ENCODE measurements at regions not wholly inside any gene's neighbourhood (a gene's known extent, or its start where the extent isn't known, plus 50 kb on each side); places are given as distances from the start of the nearest gene placed in this dataset.
A peak's percentile ranks its signal among the peaks of the same experiment; 100 is the strongest.
"Not testable (repeated sequence)": the region's sequence is repeated elsewhere in the genome, so short reads cannot be mapped to it uniquely, and the experiment has no call there.

DNA sequence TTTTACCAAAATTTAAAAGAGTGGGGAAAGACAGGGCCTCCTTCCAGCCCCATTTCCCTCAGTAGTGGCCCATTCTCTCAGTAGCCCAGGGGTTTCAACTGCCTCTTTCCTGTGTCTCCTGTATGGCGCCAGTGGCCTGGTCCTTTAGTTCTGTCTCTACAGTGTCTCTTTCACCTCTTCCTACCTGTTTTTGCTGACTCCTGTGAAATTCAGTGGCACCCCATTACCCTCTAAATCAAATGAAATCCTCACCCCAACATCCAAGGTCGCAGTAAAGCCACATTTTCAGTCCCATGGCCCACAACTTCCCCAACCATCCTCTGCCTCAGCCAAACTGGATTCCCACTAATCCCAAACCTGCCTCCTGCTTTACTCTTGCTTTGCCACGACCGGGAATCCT lies 200.7 kb downstream of the IPMK start:
- DNase-seq = no peak

DNA sequence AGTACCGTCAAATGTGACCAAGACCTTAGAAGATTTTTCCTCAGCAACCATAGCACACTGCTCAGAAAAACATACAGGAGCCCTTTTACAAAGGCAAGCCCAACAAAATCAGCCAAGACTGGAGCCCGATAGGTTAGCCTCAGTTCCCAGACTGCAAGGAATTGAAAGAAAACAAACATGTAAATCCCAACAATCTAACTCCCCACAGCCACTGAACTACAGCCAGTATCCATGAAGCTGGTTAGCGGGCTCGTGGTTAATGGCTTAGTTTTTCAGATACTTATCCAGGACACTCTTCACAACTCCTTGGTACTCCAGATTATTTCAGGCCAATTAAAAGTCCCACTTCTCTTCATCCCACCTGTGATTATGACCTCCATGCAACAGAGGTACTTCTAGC lies 201.6 kb downstream of the IPMK start:
- DNase-seq = no peak

DNA sequence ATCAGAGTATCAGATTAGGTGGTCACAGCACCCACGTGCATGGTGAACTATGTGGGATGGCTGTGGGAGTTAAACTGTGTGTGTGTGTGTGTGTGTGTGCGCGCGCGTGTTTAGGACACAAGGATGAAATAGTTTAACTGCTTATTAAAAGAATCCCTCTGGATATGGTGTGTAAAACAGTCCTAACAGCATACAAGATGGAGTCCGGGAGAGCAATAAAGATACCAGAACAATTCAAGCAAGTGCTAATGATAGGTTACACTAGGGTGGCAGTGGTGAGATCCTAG lies 202.2 kb downstream of the IPMK start:
- no peak for DNase-seq

DNA sequence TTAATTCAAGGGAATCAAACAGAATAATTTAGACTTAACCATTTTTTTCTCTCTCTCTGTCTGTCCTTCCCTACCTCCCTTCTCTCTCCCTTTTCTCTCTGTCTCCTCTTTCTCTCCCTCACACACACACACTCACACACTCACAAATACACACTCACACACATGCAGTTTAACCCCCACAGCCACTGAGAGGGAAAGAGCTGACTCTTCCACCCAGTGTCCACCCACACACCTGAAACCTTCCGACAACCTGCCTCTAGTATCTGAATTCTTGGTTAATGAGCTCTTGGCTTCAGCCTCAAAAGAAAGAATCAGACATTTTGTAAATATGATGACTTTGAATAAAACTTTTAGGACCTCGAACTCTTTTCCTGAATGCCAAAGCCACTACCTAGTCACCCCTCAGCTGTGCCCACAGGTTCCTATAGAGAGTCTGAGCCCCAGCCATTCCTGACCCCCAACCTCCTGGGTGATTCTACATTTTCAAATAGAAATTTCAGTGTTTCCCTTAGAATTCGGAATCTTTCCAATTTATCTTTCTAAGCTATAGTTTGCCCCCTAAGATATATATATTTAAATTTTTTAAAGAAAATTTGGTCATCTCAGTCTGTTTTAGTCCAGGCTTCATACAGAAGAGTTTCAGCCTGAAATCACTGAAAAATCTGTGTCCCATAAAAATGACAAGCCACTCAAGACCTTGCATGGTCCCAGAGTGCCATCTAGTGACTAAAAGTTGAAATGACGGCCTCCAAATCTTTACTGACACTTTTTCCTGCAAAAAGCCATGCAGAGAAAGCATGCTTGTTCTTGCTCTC lies 202.8 kb downstream of the IPMK start:
- peak in 2 of 5 donors; percentile 3 for DNase-seq

DNA sequence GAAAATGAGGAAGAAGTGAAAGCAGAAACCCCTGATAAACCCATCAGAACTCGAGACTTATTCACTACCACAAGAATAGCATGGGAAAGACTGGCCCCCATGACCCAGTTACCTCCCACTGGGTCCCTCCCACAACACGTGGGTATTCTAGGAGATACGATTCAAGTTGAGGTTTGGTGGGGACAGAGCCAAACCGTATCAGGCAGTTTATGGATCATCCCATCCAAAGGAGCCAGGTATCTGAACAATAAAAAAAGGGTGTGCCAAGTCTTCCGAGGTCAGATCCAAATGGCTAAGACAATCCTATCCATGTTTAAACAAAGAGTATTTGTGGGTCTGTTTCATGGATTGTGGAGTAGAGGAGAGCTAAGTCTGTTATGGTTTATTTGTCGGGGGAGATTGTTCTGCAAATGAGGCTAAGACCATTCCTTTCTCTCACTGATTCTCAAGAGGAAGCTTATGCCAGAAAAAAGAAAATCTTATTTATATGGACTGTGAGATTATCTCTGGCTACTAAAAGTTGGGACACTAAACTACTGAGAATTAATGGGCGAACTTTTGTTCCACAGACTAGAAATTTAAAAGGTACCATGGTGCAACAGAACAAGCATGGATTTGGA lies 203.7 kb downstream of the IPMK start:
- no peak for DNase-seq

DNA sequence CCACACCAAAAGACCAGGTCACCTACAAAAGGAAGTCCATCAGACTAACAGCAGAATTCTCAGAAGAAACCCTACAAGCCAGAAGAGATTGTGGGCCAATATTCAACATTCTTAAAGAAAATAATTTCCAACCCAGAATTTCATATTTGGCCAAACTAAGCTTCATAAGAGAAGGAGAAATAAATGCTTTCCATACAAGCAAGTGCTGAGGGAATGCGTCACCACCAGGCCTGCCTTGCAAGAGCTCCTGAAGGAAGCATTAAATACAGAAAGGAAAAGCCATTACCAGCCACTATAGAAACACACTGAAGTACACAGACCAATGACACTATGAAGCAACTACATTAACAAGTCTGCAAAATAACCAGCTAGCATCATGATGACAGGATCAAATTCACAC lies 209.0 kb downstream of the IPMK start:
- not testable (repeated sequence) for DNase-seq

DNA sequence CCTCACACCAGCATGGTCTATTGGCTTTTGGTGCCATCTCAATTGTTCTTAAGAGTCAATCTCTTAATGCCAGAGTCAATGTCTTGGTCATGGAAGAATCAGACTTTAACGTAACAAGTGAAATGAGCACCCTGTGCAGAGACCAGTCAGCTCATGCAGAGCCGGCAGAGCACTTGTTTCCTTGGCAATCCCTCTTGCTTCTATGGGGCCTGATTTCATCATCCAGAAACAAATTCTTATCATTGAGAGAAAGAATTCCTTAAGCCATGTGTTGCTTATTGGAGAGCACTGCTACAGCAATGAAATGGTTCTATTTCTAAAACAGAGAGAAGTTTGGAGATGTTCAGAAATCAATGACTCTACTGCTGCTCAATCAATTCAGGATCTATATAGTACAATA lies 212.8 kb downstream of the IPMK start:
- no peak for DNase-seq

DNA sequence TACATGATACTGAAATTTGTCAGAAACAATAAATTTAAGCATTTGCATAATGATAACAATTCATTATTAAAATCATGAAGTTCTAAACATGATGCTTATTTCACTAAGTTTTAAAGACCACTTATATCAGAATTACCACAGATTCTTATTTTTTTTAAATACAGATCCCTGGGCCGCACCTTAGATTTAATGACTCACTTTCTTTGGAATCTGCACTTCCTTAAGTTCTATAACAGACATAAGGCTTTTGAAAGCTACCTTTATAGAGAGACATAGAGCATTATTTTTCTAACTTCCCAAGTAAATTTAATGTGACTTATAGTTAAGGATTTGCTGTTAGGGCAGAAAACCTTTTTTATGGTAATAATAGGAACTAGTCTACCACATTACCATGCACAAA lies 214.9 kb downstream of the IPMK start:
- no peak for DNase-seq

DNA sequence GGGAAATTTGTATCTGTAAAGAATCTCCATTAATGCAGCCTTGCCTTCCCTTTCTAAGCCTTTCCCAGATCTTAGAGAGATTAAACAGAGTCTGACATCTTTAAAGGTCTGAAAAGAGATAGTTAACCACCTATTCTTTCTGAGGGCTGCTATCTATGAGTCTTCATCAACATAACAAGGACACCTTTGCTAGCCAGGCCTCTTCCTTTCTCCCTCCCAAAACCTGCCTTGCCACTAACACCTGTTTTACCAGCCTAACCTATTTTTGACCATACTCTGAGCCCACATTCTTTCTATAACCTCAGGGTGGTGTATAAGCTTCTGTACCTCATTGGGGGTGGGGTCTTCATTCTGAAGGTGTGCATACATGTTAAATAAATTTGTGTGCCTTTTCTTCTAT lies 217.1 kb downstream of the IPMK start:
- DNase-seq = no peak

DNA sequence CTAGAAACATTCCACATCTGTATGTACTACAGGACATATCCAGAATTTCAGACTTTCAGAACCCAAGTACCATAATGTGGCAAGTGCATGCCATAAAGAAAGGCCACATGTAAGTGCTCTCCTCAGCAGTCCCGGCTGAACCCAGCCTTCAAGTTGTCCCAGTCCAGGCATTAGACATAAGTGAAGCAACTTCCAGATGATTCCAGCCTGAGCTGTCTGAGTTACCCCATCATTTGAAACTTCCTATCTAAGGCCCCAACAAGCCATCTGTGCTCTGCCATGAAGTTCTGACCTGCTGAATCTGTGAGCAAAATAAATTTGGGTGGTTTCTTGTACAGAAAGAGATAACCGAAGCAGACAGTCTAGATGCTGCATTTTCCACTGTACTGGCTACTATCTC lies 218.8 kb downstream of the IPMK start:
- DNase-seq = no peak

DNA sequence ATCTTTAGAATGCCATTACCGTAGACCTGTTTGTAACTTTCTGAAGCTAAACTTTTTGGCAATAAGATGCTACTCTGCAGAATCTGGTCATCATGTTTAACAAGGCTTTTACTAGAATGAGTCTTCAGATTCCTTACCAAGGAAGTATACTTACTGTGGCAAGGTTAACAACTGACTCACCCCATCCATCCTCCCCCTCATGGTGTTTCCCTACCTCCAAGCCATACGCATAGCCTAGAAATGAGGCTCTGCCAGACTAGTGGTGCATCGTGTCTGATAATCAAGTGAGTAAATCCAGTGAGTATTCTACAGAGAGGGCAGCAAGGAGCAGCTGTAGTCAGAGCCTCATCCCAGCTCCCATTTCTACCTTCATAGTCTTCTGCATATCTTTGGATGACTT lies 223.6 kb downstream of the IPMK start:
- DNase-seq = no peak

DNA sequence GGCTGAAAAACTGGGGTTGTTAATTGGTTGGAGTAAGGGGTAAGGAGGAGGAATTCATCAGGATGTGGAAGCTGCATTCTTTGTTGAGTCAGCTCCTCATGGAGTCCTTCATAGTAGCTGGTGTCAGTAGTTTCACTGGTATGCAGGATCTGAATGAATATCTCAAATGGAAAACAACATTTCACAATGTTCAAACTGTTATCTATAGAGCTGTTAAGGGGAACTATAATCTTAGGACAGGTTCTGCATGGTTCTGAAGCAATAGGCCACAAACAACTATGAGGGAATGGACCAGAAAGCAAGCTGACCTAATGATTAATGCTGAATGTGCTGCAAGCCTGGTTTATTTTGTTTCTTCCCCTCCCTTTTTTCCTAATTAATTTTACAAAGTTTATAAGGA lies 225.8 kb downstream of the IPMK start:
- DNase-seq = no peak

DNA sequence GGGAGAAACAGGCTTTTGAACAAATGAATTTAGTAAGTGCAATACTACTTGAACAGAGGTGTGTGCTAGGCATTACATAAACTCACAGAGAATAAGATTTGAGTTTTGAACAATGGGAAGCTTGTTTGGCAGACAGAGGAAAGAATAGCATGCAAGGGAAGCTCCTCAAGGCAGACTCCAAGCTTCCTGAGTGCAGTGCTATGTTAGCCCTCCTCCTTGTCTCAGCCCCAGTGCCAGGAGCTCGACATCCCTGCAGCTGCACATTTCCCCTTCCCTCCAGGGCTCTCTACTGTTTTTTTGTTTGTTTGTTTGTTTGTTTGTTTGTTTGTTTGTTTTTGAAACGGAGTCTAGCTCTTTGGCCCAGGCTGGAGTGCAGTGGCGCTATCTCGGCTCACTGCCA lies 237.5 kb downstream of the IPMK start:
- DNase-seq = no peak

DNA sequence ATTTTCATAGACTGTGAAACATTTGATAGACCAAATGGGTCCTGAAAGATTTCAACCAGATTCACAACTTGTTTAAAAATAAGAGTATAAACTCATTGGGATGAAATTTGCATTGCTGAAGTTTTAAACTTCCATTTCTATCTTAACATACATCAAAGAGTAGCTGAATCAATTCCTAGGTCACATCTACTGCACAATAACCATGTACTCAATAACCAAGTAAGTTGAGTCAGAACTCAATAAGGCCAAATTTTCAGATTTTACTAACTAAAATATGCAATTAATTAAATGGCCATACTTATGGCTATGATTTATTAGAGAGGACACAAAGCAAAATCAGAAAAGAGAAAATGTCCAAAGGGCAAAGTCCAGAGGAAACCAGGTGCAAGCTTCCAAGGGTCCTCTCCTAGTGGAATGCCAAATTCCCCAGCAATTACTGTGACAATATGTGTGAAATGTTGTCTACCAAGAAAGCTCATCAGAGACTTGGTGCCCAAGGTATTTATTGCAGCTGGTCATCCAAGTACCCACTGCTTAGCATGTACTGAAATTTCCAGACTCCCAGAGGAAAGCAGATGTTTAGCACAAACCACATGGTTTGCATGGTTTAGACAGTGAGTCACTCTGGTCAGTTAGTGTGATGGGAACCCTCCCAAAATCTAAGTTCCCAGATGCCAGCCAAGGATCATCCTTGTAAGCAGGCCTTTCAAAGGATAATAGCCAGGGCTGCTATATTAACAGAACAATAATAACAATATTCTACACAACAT lies 238.9 kb downstream of the IPMK start:
- DNase-seq = no peak

DNA sequence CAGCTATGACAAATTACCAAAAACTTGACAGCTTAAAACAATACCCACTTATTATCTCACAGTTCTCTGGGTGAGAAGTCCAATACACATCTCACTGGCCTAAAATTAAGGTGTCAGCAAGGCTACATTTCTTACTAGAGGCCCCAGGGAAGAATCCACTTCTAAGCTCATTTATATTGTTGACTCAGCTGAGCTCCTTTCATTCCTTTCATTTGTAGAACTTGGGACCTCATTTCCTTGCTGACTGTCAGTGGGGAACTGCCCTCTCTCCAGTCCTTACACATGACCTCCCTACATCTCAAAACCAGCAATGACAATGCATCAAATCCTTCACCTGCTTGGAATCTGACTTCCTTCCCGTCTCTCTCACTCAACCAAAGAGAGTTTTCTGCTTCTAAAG lies 240.3 kb downstream of the IPMK start:
- DNase-seq = no peak

DNA sequence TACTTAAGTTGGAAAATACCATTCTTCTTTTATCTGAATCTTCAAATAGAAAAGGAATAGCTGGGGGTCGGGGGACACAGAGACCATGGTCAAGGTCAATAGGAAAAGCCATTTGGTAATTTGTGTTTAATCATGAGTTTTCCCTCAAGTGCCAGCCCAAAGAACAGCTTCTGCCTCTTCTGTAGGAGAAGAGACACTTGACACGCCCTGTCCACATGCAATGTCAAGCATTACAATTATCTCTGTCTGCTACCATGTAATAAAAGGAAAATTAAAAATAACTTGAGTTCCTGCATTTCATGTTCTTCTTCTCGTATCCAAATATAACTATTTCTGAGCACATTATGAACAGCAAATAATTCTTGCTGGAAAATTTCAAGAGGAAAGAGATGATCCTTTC lies 241.7 kb downstream of the IPMK start:
- DNase-seq = no peak

DNA sequence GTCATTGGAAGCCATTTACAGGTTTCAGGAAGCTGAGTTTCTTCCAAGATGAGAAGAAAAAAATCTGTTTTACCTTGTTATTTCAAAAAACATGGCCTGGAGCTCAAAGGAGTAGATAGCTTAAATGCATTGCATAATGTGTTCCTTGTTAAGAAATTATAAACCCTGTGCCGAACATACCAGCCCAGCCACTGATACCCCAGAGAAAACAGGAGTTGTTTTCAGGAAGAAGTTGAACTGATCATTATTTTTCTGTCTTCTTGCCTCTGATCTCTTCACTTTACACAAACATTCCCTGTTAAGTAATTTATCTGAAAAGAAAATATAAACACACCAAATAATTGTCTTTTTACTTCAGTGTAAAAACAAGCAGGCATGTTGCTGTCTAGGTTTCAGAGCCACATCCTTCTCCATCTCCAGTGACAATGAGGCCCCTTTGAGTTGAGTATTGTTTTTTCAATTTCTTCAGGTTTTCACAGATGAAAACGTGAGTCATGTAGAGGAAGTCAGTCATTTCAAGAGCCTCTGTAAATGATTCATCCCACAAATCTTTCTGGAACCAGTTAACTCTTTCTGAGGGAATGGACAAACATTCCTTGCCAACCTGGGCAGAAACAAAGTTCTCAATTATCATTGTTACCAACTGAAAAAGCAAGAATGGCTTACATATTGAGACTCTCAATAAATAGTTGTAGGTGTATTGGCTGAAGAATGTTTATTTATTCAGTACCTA lies 244.2 kb downstream of the IPMK start:
- DNase-seq = peak in 1 of 5 donors; percentile 1

DNA sequence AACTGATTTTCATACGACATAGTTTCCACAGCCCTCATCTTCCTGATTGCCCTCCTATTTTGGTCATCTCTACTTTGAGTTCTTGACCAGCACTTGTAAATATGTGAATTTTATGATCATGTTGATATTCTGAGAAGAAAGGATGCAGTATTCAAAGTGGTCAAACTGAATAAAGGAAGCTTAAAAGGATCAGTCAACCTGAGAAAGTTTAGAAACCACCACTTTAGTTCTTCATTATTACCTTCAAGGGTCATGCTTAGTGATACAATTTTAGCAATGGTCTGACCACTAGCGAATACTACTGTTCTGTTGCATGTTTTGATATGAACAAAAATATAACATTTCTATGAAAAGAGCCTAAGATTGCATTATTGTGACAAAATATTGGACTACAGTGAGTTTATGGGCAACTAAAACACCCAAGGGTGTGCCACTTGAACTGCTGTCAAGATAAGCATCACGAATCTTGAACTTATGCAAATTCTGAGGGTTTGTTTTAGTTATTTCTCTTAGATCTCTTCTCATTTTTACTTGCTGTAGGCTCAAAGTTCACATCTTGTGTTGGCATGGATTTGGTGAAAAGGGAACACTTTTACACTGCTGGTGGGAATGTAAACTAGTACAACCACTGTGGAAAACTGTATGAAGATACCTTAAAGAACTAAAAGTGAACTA lies 247.7 kb downstream of the IPMK start:
- no peak for DNase-seq

DNA sequence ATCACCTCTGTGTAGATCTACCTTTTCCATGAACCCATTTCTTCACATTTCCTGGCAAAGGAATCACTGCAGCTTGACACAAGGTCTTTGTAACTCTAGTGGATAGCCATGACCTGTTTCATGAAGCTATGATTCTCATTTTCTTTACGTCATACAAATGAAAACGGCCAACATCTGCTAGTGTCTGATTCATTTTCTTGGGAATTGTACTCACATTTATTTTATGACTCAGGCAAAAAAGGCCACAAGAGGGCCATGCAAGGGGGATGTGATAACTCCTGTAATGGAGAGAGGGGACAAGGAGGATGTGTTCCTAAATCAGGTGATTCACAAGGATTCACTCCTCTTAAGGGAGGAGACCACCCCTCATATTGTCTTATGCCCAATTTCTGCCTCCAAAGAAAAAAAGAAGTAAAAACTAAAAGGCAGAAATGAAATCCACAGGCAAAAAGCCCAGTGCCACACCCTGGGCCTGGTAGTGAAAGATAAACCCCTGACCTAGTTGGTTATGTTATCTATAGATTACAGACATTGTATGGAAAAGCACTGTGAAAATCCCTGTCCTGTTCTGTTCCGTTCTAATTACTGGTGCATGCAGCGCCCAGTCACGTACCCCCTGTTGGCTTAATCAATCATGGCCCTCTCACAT lies 249.9 kb downstream of the IPMK start:
- no peak for DNase-seq

DNA sequence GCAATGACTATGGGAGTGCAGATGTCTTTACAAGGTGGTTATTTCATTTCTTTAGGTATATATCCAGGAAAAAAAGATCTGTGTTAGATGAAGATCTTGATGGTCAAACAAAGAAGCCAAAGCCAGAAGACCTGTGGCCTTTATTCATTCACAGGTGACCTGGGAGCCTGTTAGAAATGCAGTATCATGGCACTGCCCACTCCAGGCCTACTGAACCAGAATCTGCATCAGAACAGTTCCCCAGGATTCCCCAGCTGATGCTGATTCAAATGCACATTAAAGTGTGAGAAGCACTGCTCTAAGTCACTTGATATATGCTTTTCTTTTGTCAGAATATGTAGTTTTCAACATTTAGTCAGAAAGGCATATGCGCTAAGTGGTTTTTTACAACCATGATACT lies 251.1 kb downstream of the IPMK start:
- no peak for DNase-seq

DNA sequence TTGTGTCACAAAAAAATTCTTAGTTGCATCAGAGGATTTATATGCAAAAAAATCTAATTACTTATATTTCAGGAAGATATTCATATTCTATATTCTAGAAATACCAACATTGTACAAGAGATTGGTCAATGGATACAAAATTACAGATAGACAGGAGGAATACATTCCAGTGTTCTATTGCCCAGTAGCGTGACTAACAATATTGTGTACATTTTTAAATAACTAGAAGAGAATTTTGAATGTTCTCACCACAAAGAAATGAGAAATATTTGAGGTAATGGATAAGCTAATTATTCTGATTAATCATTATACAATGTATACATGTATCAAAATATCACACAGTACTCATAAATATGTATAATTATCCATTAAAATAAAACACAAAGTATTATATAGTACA lies 253.3 kb downstream of the IPMK start:
- no peak for DNase-seq

DNA sequence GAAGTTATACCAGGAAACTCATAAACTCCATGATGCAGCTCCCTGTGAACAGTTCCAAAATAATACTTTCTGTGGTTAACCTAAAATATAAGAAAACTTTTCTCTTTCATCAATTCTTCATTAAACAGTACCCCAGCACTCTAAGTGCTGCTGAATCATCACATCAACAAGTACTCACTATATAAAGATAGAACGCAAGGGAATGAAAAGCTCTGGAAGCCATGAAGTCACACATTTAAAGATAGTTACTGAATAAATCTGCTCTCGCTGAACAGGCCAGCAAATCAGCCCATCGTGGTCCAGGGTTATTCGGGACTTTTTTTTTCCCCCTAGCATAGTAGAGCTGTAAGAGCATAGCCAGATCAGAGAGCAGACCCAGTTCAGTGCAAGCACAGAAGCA lies 254.3 kb downstream of the IPMK start:
- DNase-seq = no peak

All from T-helper 1 cell (primary cell).